ENCODE measurements at regions not wholly inside any gene's neighbourhood (a gene's known extent, or its start where the extent isn't known, plus 50 kb on each side); places are given as distances from the start of the nearest gene placed in this dataset.

GRCh38 chr7:122203814-122204213 is 59.8 kb upstream of the AASS start:
- Mint-ChIP-seq H3K4me3 (no peak overlapping the region), H3K27ac (no peak overlapping the region), H3K27me3 (no peaks in the 10 kb centered on the region), H3K9me3 (ENCODE audit: insufficient read depth) (peaks cover 2% of the 10 kb centered on the region), H3K4me1 (no peaks in the 10 kb centered on the region)
- H3K36me3 ChIP-seq (replicated peaks in 1 of 2; ENCODE audit: control extremely low read depth in 1 of 2, control insufficient read depth in 1 of 2, extremely low read depth in 1 of 2, insufficient read depth in 2 of 2, low read length in 1 of 2) = no peaks in the 10 kb centered on the region
- no peaks in the 10 kb centered on the region for H3K27me3 ChIP-seq (replicated peaks in 1 of 4; ENCODE audit: control extremely low read depth in 1 of 4, control insufficient read depth in 3 of 4, insufficient read depth in 4 of 4, low read length in 3 of 4)
- H3K79me2 ChIP-seq (ENCODE audit: control insufficient read depth, insufficient read depth, low read length) = no peaks in the 10 kb centered on the region
- DNase-seq = no peak
- no peak overlapping the region for H3K27ac ChIP-seq (ENCODE audit: low read length in 2 of 2)
- WGBS (ENCODE audit: insufficient coverage) = no CpG with 5 or more reads among the region's 1 CpG
- no peak overlapping the region for H3K4me2 ChIP-seq (replicated peaks; ENCODE audit: low read depth, low read length, poor library complexity, severe bottlenecking)
- ChIA-PET CTCF (no interaction called here), POLR2A (no interaction called here)
- no peak for ATAC-seq (ENCODE audit: low read depth)
- TF ChIP-seq EZH2 (IDR thresholded peaks at IDR 0.05; ENCODE audit: borderline replicate concordance, insufficient read depth, low read depth, low read length, poor library complexity, severe bottlenecking) (no peak), CTCF (IDR thresholded peaks at IDR 0.05) (no peak)
- intact Hi-C loops (cut with micrococcal nuclease) = no loop called here
- H2AFZ ChIP-seq (ENCODE audit: insufficient read depth, low read depth, low read length, poor library complexity, severe bottlenecking) = no peak overlapping the region
- H3K4me3 ChIP-seq (ENCODE audit: control extremely low read depth in 1 of 5, extremely low read depth in 1 of 5, insufficient read depth in 1 of 5, low read depth in 2 of 5, low read length in 4 of 5) = no peak overlapping the region
- H3K4me1 ChIP-seq (ENCODE audit: control insufficient read depth in 2 of 2, insufficient read depth in 2 of 2, low read length in 2 of 2) = no peaks in the 10 kb centered on the region
- H3K9me3 ChIP-seq (ENCODE audit: control extremely low read depth in 1 of 3, control insufficient read depth in 2 of 3, insufficient read depth in 1 of 3, low read length in 2 of 3) = no peaks in the 10 kb centered on the region
- no peaks in the 10 kb centered on the region for H4K20me1 ChIP-seq (ENCODE audit: control insufficient read depth, insufficient read depth, low read length, poor library complexity, severe bottlenecking)
- no peak overlapping the region for H3K9ac ChIP-seq (ENCODE audit: low read length)

- Histone ChIP-seq H3K9me3 (ENCODE audit: control extremely low read depth in 1 of 3, control insufficient read depth in 2 of 3, insufficient read depth in 1 of 3, low read length in 2 of 3) (no peaks in the 10 kb centered on the region), H4K20me1 (ENCODE audit: control insufficient read depth, insufficient read depth, low read length, poor library complexity, severe bottlenecking) (no peaks in the 10 kb centered on the region), H3K79me2 (ENCODE audit: control insufficient read depth, insufficient read depth, low read length) (no peaks in the 10 kb centered on the region), H3K4me1 (ENCODE audit: control insufficient read depth in 2 of 2, insufficient read depth in 2 of 2, low read length in 2 of 2) (no peaks in the 10 kb centered on the region), H3K36me3 (replicated peaks in 1 of 2; ENCODE audit: control extremely low read depth in 1 of 2, control insufficient read depth in 1 of 2, extremely low read depth in 1 of 2, insufficient read depth in 2 of 2, low read length in 1 of 2) (no peaks in the 10 kb centered on the region), H3K27ac (ENCODE audit: low read length in 2 of 2) (no peak overlapping the region), H3K27me3 (replicated peaks in 1 of 4; ENCODE audit: control extremely low read depth in 1 of 4, control insufficient read depth in 3 of 4, insufficient read depth in 4 of 4, low read length in 3 of 4) (no peaks in the 10 kb centered on the region), H3K9ac (ENCODE audit: low read length) (no peak overlapping the region), H3K4me2 (replicated peaks; ENCODE audit: low read depth, low read length, poor library complexity, severe bottlenecking) (no peak overlapping the region), H2AFZ (ENCODE audit: insufficient read depth, low read depth, low read length, poor library complexity, severe bottlenecking) (no peak overlapping the region), H3K4me3 (ENCODE audit: control extremely low read depth in 1 of 5, extremely low read depth in 1 of 5, insufficient read depth in 1 of 5, low read depth in 2 of 5, low read length in 4 of 5) (no peak overlapping the region)
- ChIA-PET POLR2A (no interaction called here), CTCF (no interaction called here)
- H3K27ac Mint-ChIP-seq = no peak overlapping the region
- no peaks in the 10 kb centered on the region for H3K4me1 Mint-ChIP-seq
- ATAC-seq (ENCODE audit: low read depth) = no peak
- intact Hi-C loops (cut with micrococcal nuclease) = no loop called here
- H3K27me3 Mint-ChIP-seq = no peaks in the 10 kb centered on the region
- DNase-seq = no peak
- no peak overlapping the region for H3K4me3 Mint-ChIP-seq
- TF ChIP-seq EZH2 (IDR thresholded peaks at IDR 0.05; ENCODE audit: borderline replicate concordance, insufficient read depth, low read depth, low read length, poor library complexity, severe bottlenecking) (no peak), CTCF (IDR thresholded peaks at IDR 0.05) (no peak)
- H3K9me3 Mint-ChIP-seq (ENCODE audit: insufficient read depth) = no peaks in the 10 kb centered on the region
- no CpG with 5 or more reads among the region's 1 CpG for WGBS (ENCODE audit: insufficient coverage)
Measured at GRCh38 chr7:122200888-122201287, 56.8 kb upstream of the AASS start.
